GM20000 (cell line): ENCODE measurements at regions not wholly inside any gene's neighbourhood (a gene's known extent, or its start where the extent isn't known, plus 50 kb on each side); places are given as distances from the start of the nearest gene placed in this dataset.

ENCODE experiments used
- DNase-seq: peaks from one replicate; pipeline ENCODE4 v3.0.0; 2012; ENCODE audit warnings: low spot score
- TF ChIP-seq, protein P1 (sequence below): IDR thresholded peaks from 2 replicates; pipeline ENCODE4 v1.5.1; 2012; ENCODE audit warnings: mild to moderate bottlenecking, control low read depth; ENCODE audit errors: extremely low read depth, missing control alignments

- DNase-seq: no peak
- TF ChIP-seq, protein P1, sequence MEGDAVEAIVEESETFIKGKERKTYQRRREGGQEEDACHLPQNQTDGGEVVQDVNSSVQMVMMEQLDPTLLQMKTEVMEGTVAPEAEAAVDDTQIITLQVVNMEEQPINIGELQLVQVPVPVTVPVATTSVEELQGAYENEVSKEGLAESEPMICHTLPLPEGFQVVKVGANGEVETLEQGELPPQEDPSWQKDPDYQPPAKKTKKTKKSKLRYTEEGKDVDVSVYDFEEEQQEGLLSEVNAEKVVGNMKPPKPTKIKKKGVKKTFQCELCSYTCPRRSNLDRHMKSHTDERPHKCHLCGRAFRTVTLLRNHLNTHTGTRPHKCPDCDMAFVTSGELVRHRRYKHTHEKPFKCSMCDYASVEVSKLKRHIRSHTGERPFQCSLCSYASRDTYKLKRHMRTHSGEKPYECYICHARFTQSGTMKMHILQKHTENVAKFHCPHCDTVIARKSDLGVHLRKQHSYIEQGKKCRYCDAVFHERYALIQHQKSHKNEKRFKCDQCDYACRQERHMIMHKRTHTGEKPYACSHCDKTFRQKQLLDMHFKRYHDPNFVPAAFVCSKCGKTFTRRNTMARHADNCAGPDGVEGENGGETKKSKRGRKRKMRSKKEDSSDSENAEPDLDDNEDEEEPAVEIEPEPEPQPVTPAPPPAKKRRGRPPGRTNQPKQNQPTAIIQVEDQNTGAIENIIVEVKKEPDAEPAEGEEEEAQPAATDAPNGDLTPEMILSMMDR: no peak
These were observed 279.0 kb downstream of the ARAP2 start for GRCh38 chr4:35965300-35965699.

GRCh38 chr4:35966566-35966965, 277.7 kb downstream of the ARAP2 start:
- no peak for DNase-seq
- TF ChIP-seq, protein P1: no peak

DNA sequence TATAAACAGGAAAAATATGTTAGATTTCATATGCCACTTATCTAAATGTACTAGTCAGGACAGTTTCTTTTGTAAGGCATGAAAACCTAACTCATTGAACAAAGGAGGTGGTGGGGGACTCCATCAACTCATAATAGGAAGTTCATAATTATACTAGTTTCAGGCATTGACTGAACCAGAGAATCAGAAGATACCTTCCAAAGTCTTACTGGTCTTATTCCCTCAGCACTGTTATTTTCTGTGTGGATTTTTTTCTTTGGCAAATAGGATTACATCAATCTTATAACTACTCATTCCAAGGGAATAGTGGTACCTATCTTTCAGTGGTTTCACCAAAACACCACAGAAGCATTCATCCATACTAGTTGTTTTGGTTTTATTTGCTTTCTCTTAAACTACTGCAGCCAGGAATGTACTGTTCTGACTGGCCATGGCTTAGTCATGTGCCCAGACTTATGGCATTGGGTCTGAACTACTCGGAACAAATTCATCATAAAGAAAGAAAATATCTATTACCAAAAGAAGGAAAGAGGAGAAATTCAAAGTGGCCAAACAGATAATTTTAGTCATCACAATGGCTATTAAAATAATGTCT, 273.9 kb downstream of the ARAP2 start:
- DNase-seq: peak; percentile 9
- TF ChIP-seq, protein P1: no peak

GRCh38 chr4:35972814-35973213, 271.5 kb downstream of the ARAP2 start:
- DNase-seq: no peak
- TF ChIP-seq, protein P1: no peak

- TF ChIP-seq, protein P1: no peak
- DNase-seq: no peak
These were observed 268.5 kb downstream of the ARAP2 start for GRCh38 chr4:35975617-35976355.

GRCh38 chr4:35978551-35978950, 265.8 kb downstream of the ARAP2 start:
- DNase-seq: no peak
- TF ChIP-seq, protein P1: no peak

GRCh38 chr4:35982318-35982717, 262.0 kb downstream of the ARAP2 start:
- TF ChIP-seq, protein P1: no peak
- DNase-seq: no peak
